Mesothelial cell of epicardium (in vitro differentiated cells): ENCODE measurements at regions not wholly inside any gene's neighbourhood (a gene's known extent, or its start where the extent isn't known, plus 50 kb on each side); places are given as distances from the start of the nearest gene placed in this dataset.

Experiments
- DNase-seq, 2 experiments: peaks; one replicate each; pipeline ENCODE4 v3.0.0; 2021; ENCODE audit warnings: low spot score in 2 of 2; ENCODE audit not compliant: unreplicated experiment in 2 of 2
- H3K27ac Mint-ChIP-seq: 2 replicates; pipeline ENCODE4 v1.8.0; 2021; ENCODE audit warnings: mixed read lengths
- H3K27me3 Mint-ChIP-seq: 2 replicates; pipeline ENCODE4 v1.8.0; 2021; ENCODE audit warnings: low read depth, mixed read lengths
- H3K36me3 Mint-ChIP-seq: 2 replicates; pipeline ENCODE4 v1.8.0; 2021; ENCODE audit warnings: mixed read lengths
- H3K4me1 Mint-ChIP-seq: 2 replicates; pipeline ENCODE4 v1.8.0; 2021; ENCODE audit warnings: mixed read lengths
- H3K4me3 Mint-ChIP-seq: 2 replicates; pipeline ENCODE4 v1.8.0; 2021; ENCODE audit warnings: mild to moderate bottlenecking, moderate library complexity, mixed read lengths
- H3K9me3 Mint-ChIP-seq: 2 replicates; pipeline ENCODE4 v1.8.0; 2021; ENCODE audit warnings: mixed read lengths
- TF ChIP-seq, protein P1 (sequence below): fragments of 200-600 bp; sonication (generic); IDR thresholded peaks from one replicate; pipeline ENCODE4 v1.5.0; 2021; ENCODE audit warnings: antibody characterized with exemption; ENCODE audit not compliant: unreplicated experiment

DNA sequence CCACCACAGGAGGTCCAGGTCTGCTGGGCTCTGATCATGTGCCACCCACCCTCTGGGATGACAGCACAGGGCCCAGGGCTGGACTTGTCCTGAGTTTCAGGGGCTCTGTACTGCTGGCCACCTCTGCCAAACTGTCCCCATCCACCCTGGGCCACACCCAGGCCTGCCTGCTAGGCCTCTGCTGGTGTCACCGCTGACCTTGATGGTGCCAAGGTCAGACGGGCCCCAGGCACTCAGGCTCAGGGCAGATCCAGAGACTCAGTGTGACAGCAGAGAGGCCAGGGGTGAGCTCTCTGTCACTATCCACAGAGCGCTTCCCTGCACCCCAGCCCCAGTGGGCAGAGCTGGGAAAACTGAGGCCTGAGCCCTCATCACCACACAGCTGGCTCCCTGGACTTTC lies 75.6 kb downstream of the RMI2 start:
- H3K4me1 Mint-ChIP-seq: no peaks in the 10 kb centered on the region
- H3K27me3 Mint-ChIP-seq: no peaks in the 10 kb centered on the region

DNA sequence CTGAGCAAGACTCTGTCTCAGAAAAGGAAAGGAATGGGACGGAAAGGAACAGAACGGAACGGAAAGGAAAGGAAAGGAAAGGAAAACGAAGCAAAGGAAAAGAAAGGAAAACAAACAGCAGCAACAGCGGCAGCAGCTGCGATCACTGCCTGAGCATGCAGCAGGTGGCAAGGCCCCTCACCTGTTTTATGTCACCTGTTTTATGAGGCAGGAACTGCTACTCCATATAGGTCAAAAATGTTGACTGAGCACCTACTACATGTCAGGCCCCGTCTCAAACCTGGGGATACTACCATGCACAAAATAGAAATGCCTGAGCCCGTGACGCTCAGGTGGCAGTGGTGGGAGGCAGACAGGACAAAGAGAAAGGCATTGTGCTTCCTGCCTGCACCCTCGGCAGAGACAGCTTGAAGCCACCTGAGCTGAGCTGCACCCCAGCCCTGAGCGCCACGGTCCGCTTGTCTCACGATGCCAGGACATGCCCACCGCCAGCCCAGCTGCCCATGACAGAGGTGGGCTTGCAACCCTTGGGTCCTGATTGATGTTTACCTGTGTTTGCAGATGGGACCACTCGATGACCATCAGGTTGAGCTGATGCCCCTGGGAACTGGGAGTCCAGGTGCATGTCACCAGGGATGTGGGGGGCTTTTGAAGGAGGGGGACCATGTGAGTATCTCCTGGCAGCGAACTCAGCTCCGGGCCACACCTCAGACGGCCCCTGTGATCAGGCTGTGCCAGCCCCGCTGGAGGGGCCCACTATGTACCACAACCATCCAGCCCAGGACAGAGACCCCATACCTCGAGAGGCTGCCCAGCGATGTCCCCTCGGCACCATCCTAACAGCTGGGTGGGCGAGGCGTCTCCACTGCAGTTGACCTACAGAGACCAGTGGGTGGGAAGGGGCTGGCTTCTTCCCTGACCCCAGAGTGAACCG lies 77.4 kb downstream of the RMI2 start:
- DNase-seq: no peak
- no peaks in the 10 kb centered on the region for H3K9me3 Mint-ChIP-seq
- H3K27me3 Mint-ChIP-seq: no peaks in the 10 kb centered on the region
- H3K27ac Mint-ChIP-seq: no peak overlapping the region
- H3K4me3 Mint-ChIP-seq: no peak overlapping the region
- H3K36me3 Mint-ChIP-seq: no peaks in the 10 kb centered on the region
- H3K4me1 Mint-ChIP-seq: no peaks in the 10 kb centered on the region
- TF ChIP-seq, protein P1, sequence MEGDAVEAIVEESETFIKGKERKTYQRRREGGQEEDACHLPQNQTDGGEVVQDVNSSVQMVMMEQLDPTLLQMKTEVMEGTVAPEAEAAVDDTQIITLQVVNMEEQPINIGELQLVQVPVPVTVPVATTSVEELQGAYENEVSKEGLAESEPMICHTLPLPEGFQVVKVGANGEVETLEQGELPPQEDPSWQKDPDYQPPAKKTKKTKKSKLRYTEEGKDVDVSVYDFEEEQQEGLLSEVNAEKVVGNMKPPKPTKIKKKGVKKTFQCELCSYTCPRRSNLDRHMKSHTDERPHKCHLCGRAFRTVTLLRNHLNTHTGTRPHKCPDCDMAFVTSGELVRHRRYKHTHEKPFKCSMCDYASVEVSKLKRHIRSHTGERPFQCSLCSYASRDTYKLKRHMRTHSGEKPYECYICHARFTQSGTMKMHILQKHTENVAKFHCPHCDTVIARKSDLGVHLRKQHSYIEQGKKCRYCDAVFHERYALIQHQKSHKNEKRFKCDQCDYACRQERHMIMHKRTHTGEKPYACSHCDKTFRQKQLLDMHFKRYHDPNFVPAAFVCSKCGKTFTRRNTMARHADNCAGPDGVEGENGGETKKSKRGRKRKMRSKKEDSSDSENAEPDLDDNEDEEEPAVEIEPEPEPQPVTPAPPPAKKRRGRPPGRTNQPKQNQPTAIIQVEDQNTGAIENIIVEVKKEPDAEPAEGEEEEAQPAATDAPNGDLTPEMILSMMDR: no peak

More for the DNA sequence above, 75.6 kb downstream of the RMI2 start:
- TF ChIP-seq, protein P1: no peak
- H3K4me3 Mint-ChIP-seq: no peak overlapping the region
- no peak for DNase-seq
- no peaks in the 10 kb centered on the region for H3K36me3 Mint-ChIP-seq
- H3K27ac Mint-ChIP-seq: no peak overlapping the region
- H3K9me3 Mint-ChIP-seq: no peaks in the 10 kb centered on the region

DNA sequence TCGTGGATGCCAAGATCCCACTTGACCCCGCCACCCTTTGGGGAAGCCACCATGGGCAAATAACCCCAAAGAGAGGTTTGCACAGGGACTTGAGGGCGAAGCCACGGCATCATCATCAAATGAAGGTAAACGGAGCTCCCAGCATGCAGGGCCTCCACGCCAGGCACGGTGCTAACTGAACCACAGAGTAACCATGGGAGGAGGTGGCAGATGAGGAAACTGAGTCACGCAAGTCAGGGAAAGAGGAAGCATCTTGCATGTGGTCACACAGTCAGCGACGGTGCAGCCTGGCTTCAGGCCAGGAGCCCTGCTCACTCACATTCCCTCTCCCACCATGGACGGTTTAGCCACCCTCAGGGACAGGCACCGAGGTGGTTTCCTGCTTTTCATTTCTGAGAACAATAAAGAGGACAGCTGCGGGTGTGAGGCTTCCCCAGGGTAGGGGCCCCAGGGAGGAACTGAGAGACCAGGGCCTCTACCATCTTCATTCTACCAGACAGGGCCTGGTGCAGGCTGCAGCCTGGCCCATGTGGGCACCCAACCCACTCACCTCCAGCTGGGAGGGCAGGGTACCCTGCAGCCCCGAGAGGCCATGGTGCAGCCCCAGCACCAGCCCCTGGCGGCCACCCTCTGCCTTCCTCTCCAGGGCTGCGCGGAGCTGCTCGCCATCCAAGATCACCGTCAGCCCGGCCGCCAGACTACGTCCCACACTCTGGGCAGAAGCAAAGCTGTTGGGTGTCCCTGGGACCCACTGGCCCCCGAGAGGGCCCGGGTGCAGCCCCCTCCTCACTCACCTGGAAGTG lies 78.3 kb downstream of the RMI2 start:
- Mint-ChIP-seq H3K27me3 (no peaks in the 10 kb centered on the region), H3K9me3 (no peaks in the 10 kb centered on the region), H3K27ac (no peak overlapping the region), H3K4me1 (no peaks in the 10 kb centered on the region), H3K36me3 (no peaks in the 10 kb centered on the region), H3K4me3 (no peak overlapping the region)
- DNase-seq: no peak
- TF ChIP-seq, protein P1: no peak

DNA sequence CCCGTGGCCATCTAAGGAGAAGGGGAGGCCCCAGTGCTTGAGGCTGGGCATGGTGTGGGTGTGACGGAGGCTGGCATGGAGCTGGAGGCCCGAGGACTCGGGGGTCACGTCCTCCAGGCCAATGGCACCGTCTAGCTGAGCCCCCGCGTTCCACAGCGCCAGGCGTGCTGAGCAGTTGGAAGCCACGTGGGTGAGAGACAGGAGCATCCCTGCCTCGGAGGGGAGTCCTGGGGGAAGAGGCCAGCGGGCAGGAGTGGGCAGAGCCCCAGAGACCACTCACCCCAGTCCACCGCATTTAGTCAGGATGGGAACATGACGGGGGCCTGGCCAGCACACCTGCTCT lies 78.8 kb downstream of the RMI2 start:
- H3K4me1 Mint-ChIP-seq: no peaks in the 10 kb centered on the region
- TF ChIP-seq, protein P1: no peak
- H3K27ac Mint-ChIP-seq: no peak overlapping the region
- H3K27me3 Mint-ChIP-seq: no peaks in the 10 kb centered on the region
- no peak overlapping the region for H3K4me3 Mint-ChIP-seq
- no peak for DNase-seq
- no peaks in the 10 kb centered on the region for H3K9me3 Mint-ChIP-seq
- H3K36me3 Mint-ChIP-seq: no peaks in the 10 kb centered on the region

DNA sequence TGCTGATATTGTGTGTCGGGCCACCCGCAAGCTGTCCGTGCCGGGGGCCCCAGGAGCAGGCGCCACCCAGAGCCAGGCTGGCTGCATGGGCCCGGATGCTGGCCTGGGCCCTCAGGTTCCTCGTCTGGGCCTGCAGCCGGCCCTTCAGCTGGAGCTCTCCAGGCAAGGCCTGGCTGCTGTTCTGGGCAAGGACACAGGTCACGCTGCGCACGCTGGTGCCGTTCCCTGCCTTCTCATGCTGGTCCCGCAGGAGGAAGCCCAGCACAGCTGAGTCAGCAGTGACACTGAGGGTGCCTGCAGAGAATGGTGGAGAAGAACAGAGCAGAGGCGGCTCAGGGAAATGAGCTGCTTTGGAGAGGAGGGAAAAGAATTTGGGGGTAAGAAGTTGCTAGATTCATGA lies 79.9 kb downstream of the RMI2 start:
- Mint-ChIP-seq H3K27me3 (peaks cover 2% of the 10 kb centered on the region), H3K4me1 (no peaks in the 10 kb centered on the region), H3K4me3 (no peak overlapping the region), H3K27ac (no peak overlapping the region), H3K36me3 (no peaks in the 10 kb centered on the region), H3K9me3 (no peaks in the 10 kb centered on the region)
- DNase-seq: no peak
- TF ChIP-seq, protein P1: no peak
